ENCODE measurements at regions not wholly inside any gene's neighbourhood (a gene's known extent, or its start where the extent isn't known, plus 50 kb on each side); places are given as distances from the start of the nearest gene placed in this dataset.

DNA sequence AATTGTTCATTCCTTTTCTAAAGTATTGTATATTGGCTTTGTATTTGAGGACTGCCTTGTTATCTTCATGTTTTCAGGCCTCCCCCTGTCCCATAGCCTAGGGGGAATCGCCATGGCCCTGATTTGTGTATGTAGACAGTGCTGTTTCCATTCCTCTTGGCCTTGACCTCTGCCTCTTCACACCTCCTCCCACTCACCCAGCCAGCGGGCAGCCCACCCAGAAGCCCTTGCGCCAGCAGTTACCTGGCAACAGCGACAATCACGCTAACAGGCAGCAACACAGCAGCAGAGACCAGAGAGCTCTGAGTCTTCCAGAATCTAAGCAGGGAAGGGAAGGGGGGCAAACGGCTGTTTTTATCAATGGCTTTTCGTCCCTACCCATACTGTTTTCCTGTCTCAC, 50.0 kb upstream of the NPL start (continued):
- TF ChIP-seq, protein P1, sequence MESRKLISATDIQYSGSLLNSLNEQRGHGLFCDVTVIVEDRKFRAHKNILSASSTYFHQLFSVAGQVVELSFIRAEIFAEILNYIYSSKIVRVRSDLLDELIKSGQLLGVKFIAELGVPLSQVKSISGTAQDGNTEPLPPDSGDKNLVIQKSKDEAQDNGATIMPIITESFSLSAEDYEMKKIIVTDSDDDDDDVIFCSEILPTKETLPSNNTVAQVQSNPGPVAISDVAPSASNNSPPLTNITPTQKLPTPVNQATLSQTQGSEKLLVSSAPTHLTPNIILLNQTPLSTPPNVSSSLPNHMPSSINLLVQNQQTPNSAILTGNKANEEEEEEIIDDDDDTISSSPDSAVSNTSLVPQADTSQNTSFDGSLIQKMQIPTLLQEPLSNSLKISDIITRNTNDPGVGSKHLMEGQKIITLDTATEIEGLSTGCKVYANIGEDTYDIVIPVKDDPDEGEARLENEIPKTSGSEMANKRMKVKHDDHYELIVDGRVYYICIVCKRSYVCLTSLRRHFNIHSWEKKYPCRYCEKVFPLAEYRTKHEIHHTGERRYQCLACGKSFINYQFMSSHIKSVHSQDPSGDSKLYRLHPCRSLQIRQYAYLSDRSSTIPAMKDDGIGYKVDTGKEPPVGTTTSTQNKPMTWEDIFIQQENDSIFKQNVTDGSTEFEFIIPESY (IDR thresholded peaks at IDR 0.05; ENCODE audit: extremely low read depth, insufficient replicate concordance, low read length): no peak
